ENCODE measurements at regions not wholly inside any gene's neighbourhood (a gene's known extent, or its start where the extent isn't known, plus 50 kb on each side); places are given as distances from the start of the nearest gene placed in this dataset.

GRCh38 chr10:61835069-61835945 is 66.2 kb upstream of the ARID5B start:
- Mint-ChIP-seq H3K4me1 (peaks cover 5% of the 10 kb centered on the region), H3K27me3 (ENCODE audit: low read depth in 3 of 3) (no peaks in the 10 kb centered on the region), H3K9me3 (peaks cover 0 to 3% (median 0%) of the 10 kb centered on the region in 7 donors), H3K4me3 (no peak overlapping the region), H3K36me3 (no peaks in the 10 kb centered on the region), H3K27ac (no peak overlapping the region)
- H3K4me1 ChIP-seq (ENCODE audit: control insufficient read depth in 1 of 2, insufficient read depth in 2 of 2, low read length in 2 of 2): no peaks in the 10 kb centered on the region
- no peak for DNase-seq
- H3K4me3 ChIP-seq (replicated peaks in 1 of 3; ENCODE audit: low read depth in 2 of 3, low read length in 3 of 3): no peak overlapping the region
- no peaks in the 10 kb centered on the region for H3K27me3 ChIP-seq (ENCODE audit: control insufficient read depth in 2 of 2, insufficient read depth in 2 of 2, low read length in 2 of 2)
- TF ChIP-seq CTCF (IDR thresholded peaks at IDR 0.05): peak; percentile 37
- no peak overlapping the region for H3K27ac ChIP-seq (ENCODE audit: low read depth in 1 of 2, low read length in 2 of 2)
- no peaks in the 10 kb centered on the region for H3K79me2 ChIP-seq (ENCODE audit: insufficient read depth, low read length)
- intact Hi-C loops (cut with micrococcal nuclease): no loop called here
- H3K9me3 ChIP-seq (replicated peaks in 1 of 2; ENCODE audit: control insufficient read depth in 1 of 2, insufficient read depth in 1 of 2, low read length in 2 of 2): no peaks in the 10 kb centered on the region
- H4K20me1 ChIP-seq (ENCODE audit: insufficient read depth, low read length): no peaks in the 10 kb centered on the region
- H3K36me3 ChIP-seq (replicated peaks in 1 of 2; ENCODE audit: control insufficient read depth in 1 of 2, insufficient read depth in 2 of 2, low read length in 2 of 2): no peaks in the 10 kb centered on the region
- H3K9ac ChIP-seq (ENCODE audit: insufficient read depth, low read length, poor library complexity, severe bottlenecking): no peak overlapping the region
- no peak overlapping the region for H2AFZ ChIP-seq (ENCODE audit: insufficient read depth, low read depth, low read length, poor library complexity, severe bottlenecking)
- WGBS (ENCODE audit: insufficient coverage): 83% methylated on average over 1 of the region's 8 CpGs
- no peak overlapping the region for H3K4me2 ChIP-seq (replicated peaks; ENCODE audit: extremely low read depth, low read length, poor library complexity, severe bottlenecking)

- TF ChIP-seq CTCF (IDR thresholded peaks at IDR 0.05): no peak
- no peaks in the 10 kb centered on the region for H3K79me2 ChIP-seq (ENCODE audit: insufficient read depth, low read length)
- H4K20me1 ChIP-seq (ENCODE audit: insufficient read depth, low read length): no peaks in the 10 kb centered on the region
- H3K9ac ChIP-seq (ENCODE audit: insufficient read depth, low read length, poor library complexity, severe bottlenecking): no peak overlapping the region
- Mint-ChIP-seq H3K4me3 (no peak overlapping the region), H3K27ac (no peak overlapping the region), H3K27me3 (ENCODE audit: low read depth in 3 of 3) (no peaks in the 10 kb centered on the region), H3K4me1 (peaks cover 5% of the 10 kb centered on the region), H3K36me3 (no peaks in the 10 kb centered on the region), H3K9me3 (peaks cover 0 to 1% (median 0%) of the 10 kb centered on the region in 7 donors)
- no peaks in the 10 kb centered on the region for H3K36me3 ChIP-seq (replicated peaks in 1 of 2; ENCODE audit: control insufficient read depth in 1 of 2, insufficient read depth in 2 of 2, low read length in 2 of 2)
- no peaks in the 10 kb centered on the region for H3K4me1 ChIP-seq (ENCODE audit: control insufficient read depth in 1 of 2, insufficient read depth in 2 of 2, low read length in 2 of 2)
- no peak overlapping the region for H3K4me2 ChIP-seq (replicated peaks; ENCODE audit: extremely low read depth, low read length, poor library complexity, severe bottlenecking)
- DNase-seq: no peak
- intact Hi-C loops (cut with micrococcal nuclease): no loop called here
- no peak overlapping the region for H3K27ac ChIP-seq (ENCODE audit: low read depth in 1 of 2, low read length in 2 of 2)
- H2AFZ ChIP-seq (ENCODE audit: insufficient read depth, low read depth, low read length, poor library complexity, severe bottlenecking): no peak overlapping the region
- no CpG with 5 or more reads among the region's 6 CpGs for WGBS (ENCODE audit: insufficient coverage)
- H3K27me3 ChIP-seq (ENCODE audit: control insufficient read depth in 2 of 2, insufficient read depth in 2 of 2, low read length in 2 of 2): no peaks in the 10 kb centered on the region
- H3K9me3 ChIP-seq (replicated peaks in 1 of 2; ENCODE audit: control insufficient read depth in 1 of 2, insufficient read depth in 1 of 2, low read length in 2 of 2): no peaks in the 10 kb centered on the region
- H3K4me3 ChIP-seq (replicated peaks in 1 of 3; ENCODE audit: low read depth in 2 of 3, low read length in 3 of 3): no peak overlapping the region
Observed at GRCh38 chr10:61835946-61836887, 65.3 kb upstream of the ARID5B start.
